GM23248 (cell line): ENCODE measurements at regions not wholly inside any gene's neighbourhood (a gene's known extent, or its start where the extent isn't known, plus 50 kb on each side); places are given as distances from the start of the nearest gene placed in this dataset.
"Not testable (repeated sequence)": the region's sequence is repeated elsewhere in the genome, so short reads cannot be mapped to it uniquely, and the experiment has no call there.

Source experiments
- DNase-seq: peaks from one replicate; pipeline ENCODE4 v3.0.0-alpha.2; 2015
- H2AFZ ChIP-seq: fragments of 200-600 bp; sonication (generic); 2 replicates; pipeline ENCODE4 v1.6.1; 2016; ENCODE audit warnings: antibody characterized with exemption
- H3F3A ChIP-seq: fragments of 200-600 bp; sonication (generic); 2 replicates; pipeline ENCODE4 v1.6.1; 2016; ENCODE audit warnings: mild to moderate bottlenecking, antibody characterized with exemption, mixed run types; ENCODE audit not compliant: insufficient read depth
- H3K27ac ChIP-seq: fragments of 200-600 bp; sonication (generic); 2 replicates; pipeline ENCODE4 v1.5.1; 2016; ENCODE audit warnings: mild to moderate bottlenecking
- H3K27me3 ChIP-seq: fragments of 200-600 bp; sonication (generic); replicated peaks from 2 replicates; pipeline ENCODE4 v1.6.1; 2016; ENCODE audit warnings: mild to moderate bottlenecking; ENCODE audit not compliant: insufficient read depth
- H3K36me3 ChIP-seq: fragments of 200-600 bp; sonication (generic); 2 replicates; pipeline ENCODE4 v1.6.1; 2016; ENCODE audit warnings: low read depth, mild to moderate bottlenecking
- H3K4me1 ChIP-seq: fragments of 200-600 bp; sonication (generic); 2 replicates; pipeline ENCODE4 v1.6.1; 2016; ENCODE audit warnings: mild to moderate bottlenecking; ENCODE audit not compliant: insufficient read depth
- H3K4me2 ChIP-seq: fragments of 200-600 bp; sonication (generic); one replicate; pipeline ENCODE4 v1.6.1; 2016; ENCODE audit warnings: mild to moderate bottlenecking; ENCODE audit not compliant: unreplicated experiment
- H3K4me3 ChIP-seq: fragments of 200-600 bp; sonication (generic); 2 replicates; pipeline ENCODE4 v1.5.1; 2016; ENCODE audit warnings: mild to moderate bottlenecking
- H3K79me2 ChIP-seq: fragments of 200-600 bp; sonication (generic); 2 replicates; pipeline ENCODE4 v1.6.1; 2016; ENCODE audit warnings: mild to moderate bottlenecking; ENCODE audit not compliant: insufficient read depth
- H3K9ac ChIP-seq: fragments of 200-600 bp; sonication (generic); 2 replicates; pipeline ENCODE4 v1.6.1; 2016; ENCODE audit warnings: mild to moderate bottlenecking
- H3K9me2 ChIP-seq: fragments of 200-600 bp; sonication (generic); 2 replicates; pipeline ENCODE4 v1.6.1; 2016; ENCODE audit warnings: mixed run types, mild to moderate bottlenecking, moderate library complexity; ENCODE audit not compliant: insufficient read depth
- H3K9me3 ChIP-seq: fragments of 200-600 bp; sonication (generic); one replicate; pipeline ENCODE4 v1.6.1; 2017; ENCODE audit warnings: low read depth
- H4K20me1 ChIP-seq: fragments of 200-600 bp; sonication (generic); 2 replicates; pipeline ENCODE4 v1.6.0; 2016; ENCODE audit not compliant: insufficient read depth
- EZH2 ChIP-seq: fragments of 200-600 bp; sonication (generic); IDR thresholded peaks from 2 replicates; pipeline ENCODE4 v1.6.1; 2018; ENCODE audit warnings: antibody characterized with exemption, mild to moderate bottlenecking; ENCODE audit not compliant: insufficient read depth, poor library complexity, severe bottlenecking
- EZH2phosphoT487 ChIP-seq: fragments of 200-600 bp; sonication (generic); IDR thresholded peaks from 2 replicates; pipeline ENCODE4 v1.6.1; 2018; ENCODE audit warnings: antibody characterized with exemption, moderate library complexity, mild to moderate bottlenecking, low read depth; ENCODE audit not compliant: insufficient read depth
- WGBS, 2 experiments: methylation state at CpG; one replicate each; pipeline ENCODE4 v1.1.6; 2015 to 2017; ENCODE audit warnings: low lambda C conversion rate in 2 of 2, low coverage in 1 of 2; ENCODE audit errors: missing lambda C conversion rate in 2 of 2; 5-methylcytosine and 5-hydroxymethylcytosine counted together
- in situ Hi-C: fragments of 300-500 bp; cut with MboI; formaldehyde crosslinking; loops from 2 replicates; pipeline ENCODE4 v1.15.0; 2020

- no peaks in the 10 kb centered on the region for H4K20me1 ChIP-seq
- TF ChIP-seq EZH2phosphoT487 (no peak), EZH2 (no peak)
- H2AFZ ChIP-seq = no peak overlapping the region
Observed at GRCh38 chr9:91012933-91013841, 211.6 kb downstream of the SYK start.

GRCh38 chr9:91017245-91017644 lies 215.6 kb downstream of the SYK start:
- Histone ChIP-seq H3K9me3 (no peaks in the 10 kb centered on the region), H3K79me2 (no peaks in the 10 kb centered on the region), H4K20me1 (no peaks in the 10 kb centered on the region), H3K4me2 (no peak overlapping the region), H3K27ac (no peak overlapping the region), H3K27me3 (no peaks in the 10 kb centered on the region; the same call in 1 of the 2 replicates), H3K36me3 (no peaks in the 10 kb centered on the region), H3K4me3 (no peak overlapping the region), H3F3A (no peaks in the 10 kb centered on the region), H3K9me2 (no peaks in the 10 kb centered on the region), H2AFZ (no peak overlapping the region), H3K4me1 (no peaks in the 10 kb centered on the region), H3K9ac (no peak overlapping the region)
- TF ChIP-seq EZH2 = no peak
- no peak for TF ChIP-seq EZH2phosphoT487
- in situ Hi-C loops = no loop called here
- WGBS, 2 experiments = 83% methylated on average over 6 of the region's 6 CpGs
- no peak for DNase-seq

More at GRCh38 chr9:91012933-91013841, 211.6 kb downstream of the SYK start:
- H3K9me2 ChIP-seq = no peaks in the 10 kb centered on the region
- H3K4me2 ChIP-seq = no peak overlapping the region
- no peaks in the 10 kb centered on the region for H3K36me3 ChIP-seq
- no peak for DNase-seq
- H3K9me3 ChIP-seq = no peaks in the 10 kb centered on the region
- H3K27me3 ChIP-seq = no peaks in the 10 kb centered on the region
- H3K4me3 ChIP-seq = no peak overlapping the region
- no peak overlapping the region for H3K9ac ChIP-seq
- no peaks in the 10 kb centered on the region for H3K4me1 ChIP-seq
- no peak overlapping the region for H3K27ac ChIP-seq
- H3F3A ChIP-seq = no peaks in the 10 kb centered on the region
- no peaks in the 10 kb centered on the region for H3K79me2 ChIP-seq
- in situ Hi-C loops = no loop called here
- WGBS, 2 experiments = 68 to 78% methylated on average over 6 of the region's 6 CpGs

DNA sequence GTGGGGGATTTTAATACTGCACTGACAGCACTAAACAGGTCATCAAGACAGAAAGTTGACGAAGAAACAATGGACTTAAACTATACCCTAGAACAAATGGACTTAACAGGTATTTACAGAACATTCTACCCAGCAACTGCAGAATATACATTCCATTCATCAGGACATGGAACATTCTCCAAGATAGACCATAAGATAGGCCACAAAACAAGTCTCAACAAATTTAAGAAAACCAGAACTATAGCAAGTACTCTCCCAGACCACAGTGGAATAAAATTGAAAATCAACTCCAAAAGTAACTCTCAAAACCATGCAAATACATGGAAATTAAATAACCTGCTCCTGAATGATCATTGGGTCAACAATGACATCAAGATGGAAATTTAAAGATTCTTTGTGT lies 218.3 kb downstream of the SYK start:
- in situ Hi-C loops, H4K20me1 ChIP-seq, H3K4me3 ChIP-seq, H3K9me3 ChIP-seq, H3K36me3 ChIP-seq, H3K4me2 ChIP-seq, H3K9ac ChIP-seq, H3F3A ChIP-seq, H3K27ac ChIP-seq, H3K9me2 ChIP-seq, H3K4me1 ChIP-seq, H3K79me2 ChIP-seq, DNase-seq, H2AFZ ChIP-seq, H3K27me3 ChIP-seq: not testable (repeated sequence)
- 70 to 86% methylated on average over 1 of the region's 1 CpG for WGBS, 2 experiments

DNA sequence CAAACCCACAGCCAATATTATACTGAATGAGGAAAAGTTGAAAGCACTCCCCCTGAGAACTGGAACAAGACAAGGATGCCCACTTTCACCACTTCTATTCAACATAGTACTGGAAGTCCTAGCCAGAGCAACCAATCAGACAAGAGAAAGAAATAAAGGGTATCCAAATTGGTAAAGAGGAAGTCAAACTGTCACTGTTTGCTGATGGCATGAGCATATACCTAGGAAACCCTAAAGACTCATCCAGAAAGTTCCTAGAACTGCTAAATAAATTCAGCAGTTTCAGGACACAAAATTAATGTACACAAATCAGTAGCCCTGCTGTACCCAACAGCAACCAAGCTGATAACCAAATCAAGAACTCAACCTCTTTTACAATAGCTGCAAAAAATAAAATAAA lies 220.0 kb downstream of the SYK start:
- H2AFZ ChIP-seq, H3K79me2 ChIP-seq, H3K27me3 ChIP-seq, H4K20me1 ChIP-seq, H3K27ac ChIP-seq, H3K9ac ChIP-seq, H3K9me3 ChIP-seq, DNase-seq, H3K9me2 ChIP-seq, H3K4me1 ChIP-seq, H3F3A ChIP-seq, H3K36me3 ChIP-seq, in situ Hi-C loops, H3K4me2 ChIP-seq, H3K4me3 ChIP-seq: not testable (repeated sequence)

- WGBS, 2 experiments = 83 to 90% methylated on average over 5 of the region's 5 CpGs
Observed at GRCh38 chr9:91023741-91024140, 222.1 kb downstream of the SYK start.

More at GRCh38 chr9:91023741-91024140, 222.1 kb downstream of the SYK start:
- TF ChIP-seq EZH2 (no peak), EZH2phosphoT487 (no peak)
- no peaks in the 10 kb centered on the region for H3K9me2 ChIP-seq
- no peaks in the 10 kb centered on the region for H4K20me1 ChIP-seq
- H3K36me3 ChIP-seq = no peaks in the 10 kb centered on the region
- no peak overlapping the region for H3K9ac ChIP-seq
- in situ Hi-C loops = no loop called here
- no peaks in the 10 kb centered on the region for H3K4me1 ChIP-seq
- no peak for DNase-seq
- H2AFZ ChIP-seq = no peak overlapping the region
- no peaks in the 10 kb centered on the region for H3F3A ChIP-seq
- H3K79me2 ChIP-seq = no peaks in the 10 kb centered on the region
- no peak overlapping the region for H3K4me3 ChIP-seq
- no peak overlapping the region for H3K27ac ChIP-seq
- no peaks in the 10 kb centered on the region for H3K9me3 ChIP-seq
- no peaks in the 10 kb centered on the region; the same call in 1 of the 2 replicates for H3K27me3 ChIP-seq
- no peak overlapping the region for H3K4me2 ChIP-seq
